IMR-90 (cell line): ENCODE measurements at regions not wholly inside any gene's neighbourhood (a gene's known extent, or its start where the extent isn't known, plus 50 kb on each side); places are given as distances from the start of the nearest gene placed in this dataset.

Experiments
- ATAC-seq: fragments of 200-7000 bp; cut with Tn5 transposase; 2 replicates; pipeline ENCODE4 v1.9.1; 2020; ENCODE audit warnings: low read depth, mild to moderate bottlenecking, moderate library complexity
- BruUV-seq: library from RNA; stranded (reverse); fragments of 400-500 nt; replicated peaks from 2 replicates; lab custom pipeline; 2021; lab: Mats Ljungman, UMichigan
- CTCF ChIA-PET: fragments of 300-600 bp; formaldehyde crosslinking; extraction: SDS; loops from one replicate; lab custom pipeline; 2021; ENCODE audit warnings: antibody characterized with exemption; lab: Yijun Ruan, JAX
- POLR2A ChIA-PET: fragments of 300-600 bp; sonication (Branson Sonifier 250); formaldehyde crosslinking; loops from one replicate; lab custom pipeline; 2022; ENCODE audit warnings: antibody characterized with exemption; ENCODE audit not compliant: unreplicated experiment; lab: Charles Lee
- DNase-seq: peaks from one replicate; pipeline ENCODE4 v3.0.0; 2013
- H2AFZ ChIP-seq: replicated peaks from 2 replicates; pipeline ENCODE3; 2013; ENCODE audit warnings: low read length, mild to moderate bottlenecking; ENCODE audit not compliant: poor library complexity
- H2AK5ac ChIP-seq: 2 replicates; pipeline ENCODE4 v1.6.1; 2013; ENCODE audit warnings: low read depth, low read length, inconsistent platforms
- H2AK9ac ChIP-seq: replicated peaks from 2 replicates; pipeline ENCODE3; 2013; ENCODE audit warnings: mild to moderate bottlenecking, low read depth, low read length, moderate library complexity; ENCODE audit not compliant: poor library complexity
- H2BK120ac ChIP-seq: 2 replicates; pipeline ENCODE4 v1.6.1; 2013; ENCODE audit warnings: low read depth, low read length, inconsistent platforms
- H2BK15ac ChIP-seq: 3 replicates; pipeline ENCODE4 v1.6.1; 2013; ENCODE audit warnings: low read depth, low read length, inconsistent platforms
- H2BK20ac ChIP-seq: 2 replicates; pipeline ENCODE4 v1.6.1; 2013; ENCODE audit warnings: low read depth, mild to moderate bottlenecking, inconsistent platforms, low read length, moderate library complexity
- H2BK5ac ChIP-seq: 2 replicates; pipeline ENCODE4 v1.6.1; 2013; ENCODE audit warnings: mild to moderate bottlenecking, low read depth, low read length, inconsistent platforms; ENCODE audit not compliant: poor library complexity, severe bottlenecking
- H3K14ac ChIP-seq: replicated peaks from 2 replicates; pipeline ENCODE4 v1.6.1; 2013; ENCODE audit warnings: low read depth, low read length, inconsistent platforms
- H3K18ac ChIP-seq: 2 replicates; pipeline ENCODE4 v1.6.1; 2013; ENCODE audit warnings: low read depth, low read length, control low read depth
- H3K23ac ChIP-seq: 2 replicates; pipeline ENCODE4 v1.6.1; 2013; ENCODE audit warnings: low read depth, low read length, inconsistent platforms
- H3K27ac ChIP-seq: 2 replicates; pipeline ENCODE4 v1.5.1; 2013; ENCODE audit warnings: mild to moderate bottlenecking, control low read depth, low read length; ENCODE audit not compliant: insufficient read depth
- H3K27me3 ChIP-seq: 2 replicates; pipeline ENCODE4 v1.6.1; 2013; ENCODE audit warnings: low read length; ENCODE audit not compliant: control insufficient read depth, insufficient read depth
- H3K36me3 ChIP-seq: 2 replicates; pipeline ENCODE4 v1.6.1; 2013; ENCODE audit warnings: low read length, mixed read lengths; ENCODE audit not compliant: control insufficient read depth, insufficient read depth
- H3K4ac ChIP-seq: 2 replicates; pipeline ENCODE4 v1.6.1; 2013; ENCODE audit warnings: low read depth, low read length, inconsistent platforms
- H3K4me1 ChIP-seq: 2 replicates; pipeline ENCODE4 v1.6.1; 2013; ENCODE audit warnings: low read length, mixed read lengths; ENCODE audit not compliant: control insufficient read depth, insufficient read depth
- H3K4me2 ChIP-seq: 2 replicates; pipeline ENCODE4 v1.6.1; 2013; ENCODE audit warnings: low read depth, mild to moderate bottlenecking, control low read depth, low read length, moderate library complexity
- H3K4me3 ChIP-seq: 2 replicates; pipeline ENCODE4 v1.5.1; 2013; ENCODE audit warnings: low read depth, mild to moderate bottlenecking, control low read depth, low read length, moderate library complexity; ENCODE audit not compliant: insufficient read depth
- H3K56ac ChIP-seq: 2 replicates; pipeline ENCODE4 v1.6.1; 2013; ENCODE audit warnings: low read length, inconsistent platforms; ENCODE audit not compliant: insufficient read depth; ENCODE audit errors: extremely low read depth
- H3K79me1 ChIP-seq, 2 experiments: 2 replicates each; pipeline ENCODE4 v1.6.1; 2013; ENCODE audit warnings: low read length in 2 of 2, inconsistent platforms in 1 of 2, low read depth in 1 of 2
- H3K9ac ChIP-seq: 2 replicates; pipeline ENCODE4 v1.6.1; 2013; ENCODE audit warnings: low read depth, low read length, control low read depth
- H3K9me1 ChIP-seq: 2 replicates; pipeline ENCODE4 v1.6.1; 2013; ENCODE audit warnings: low read length, inconsistent platforms; ENCODE audit not compliant: insufficient read depth
- H3K9me3 ChIP-seq: 2 replicates; pipeline ENCODE4 v1.6.1; 2013; ENCODE audit warnings: low read length; ENCODE audit not compliant: control insufficient read depth, insufficient read depth
- H4K20me1 ChIP-seq: 2 replicates; pipeline ENCODE4 v1.6.1; 2013; ENCODE audit warnings: low read length, inconsistent platforms; ENCODE audit not compliant: insufficient read depth
- H4K5ac ChIP-seq: 2 replicates; pipeline ENCODE4 v1.6.1; 2013; ENCODE audit warnings: mild to moderate bottlenecking, low read depth, low read length, control low read depth
- H4K8ac ChIP-seq, 2 experiments: 2 replicates each; pipeline ENCODE4 v1.6.1; 2013; ENCODE audit warnings: low read depth in 2 of 2, low read length in 2 of 2, control low read depth in 1 of 2, inconsistent platforms in 1 of 2
- H4K91ac ChIP-seq: 2 replicates; pipeline ENCODE4 v1.6.1; 2013; ENCODE audit warnings: low read depth, low read length, inconsistent platforms; ENCODE audit not compliant: insufficient read depth
- BHLHE40 ChIP-seq: fragments of 150-350 bp; IDR thresholded peaks from 2 replicates; pipeline ENCODE4 v1.6.1; 2016; ENCODE audit warnings: mild to moderate bottlenecking, low read depth, low read length
- MAFK ChIP-seq: IDR thresholded peaks from 2 replicates; pipeline ENCODE4 v1.6.1; 2012; ENCODE audit warnings: low read depth, low read length, improper control_type of control experiment
- RAD21 ChIP-seq: IDR thresholded peaks from 2 replicates; pipeline ENCODE4 v1.6.1; 2012; ENCODE audit warnings: low read length, improper control_type of control experiment
- WGBS, 2 experiments: methylation state at CpG; one replicate each; pipeline versions ENCODE4 v1.1.5 to v1.1.7; 2013; ENCODE audit warnings: missing lambda C conversion rate in 2 of 2; ENCODE audit not compliant: insufficient read length in 1 of 2; ENCODE audit errors: extremely low coverage in 2 of 2; 5-methylcytosine and 5-hydroxymethylcytosine counted together
- dilution Hi-C: fragments of 300-500 bp; cut with HindIII; formaldehyde crosslinking; loops from one replicate; pipeline ENCODE4 v1.14.3; 2018; ENCODE audit warnings: low sequenced_read_pairs; ENCODE audit not compliant: unreplicated experiment
- in situ Hi-C: fragments of 300-500 bp; cut with MboI; formaldehyde crosslinking; loops from 3 replicates; pipeline ENCODE4 v1.14.3; 2019; ENCODE audit warnings: low sequenced_read_pairs, inconsistent platforms, mixed read lengths
- intact Hi-C: fragments of 100-400 bp; cut with micrococcal nuclease; formaldehyde crosslinking; loops from 2 replicates; pipeline ENCODE4 v1.10.0; 2022

DNA sequence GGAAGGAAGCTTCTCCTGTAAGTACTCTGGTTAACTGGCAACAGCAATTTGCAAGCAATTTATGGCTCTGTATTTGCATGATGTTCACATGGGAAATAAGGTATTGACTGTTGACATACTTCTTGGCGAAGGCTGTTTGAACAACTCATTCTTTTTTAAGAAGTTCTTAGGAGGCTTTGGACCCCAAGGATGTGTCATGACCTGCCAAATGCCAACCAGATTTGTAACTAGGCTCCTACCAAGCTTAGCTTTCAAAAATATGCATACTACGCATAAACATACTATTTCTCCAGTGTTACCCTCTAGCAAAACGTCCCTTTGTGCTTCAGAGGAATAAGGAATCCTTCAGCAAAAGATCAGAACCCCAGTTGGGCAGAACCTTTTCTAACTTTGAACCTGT, 165.2 kb upstream of the MSX2 start:
- no peaks in the 10 kb centered on the region for H3K36me3 ChIP-seq
- peak; percentile 89 for DNase-seq
- H3K4ac ChIP-seq = peak overlapping the region; percentile 78
- no peaks in the 10 kb centered on the region for H4K20me1 ChIP-seq
- peaks cover 12% of the 10 kb centered on the region for H3K4me1 ChIP-seq
- peak; percentile 89 for ATAC-seq
- intact Hi-C loops = loop anchor here (2.0 kb wide), 1 partner anchor 26 kb away; no protein-coding TSS in a partner anchor
- no peaks in the 10 kb centered on the region for H3K9me3 ChIP-seq
- H3K9ac ChIP-seq = peak overlapping the region; percentile 21; the same call in 1 of the 2 replicates
- in situ Hi-C loops = no loop called here
- H2BK20ac ChIP-seq = peak overlapping the region; percentile 93
- peak overlapping the region; percentile 65; the same call in 1 of the 2 replicates for H2AK5ac ChIP-seq
- H4K91ac ChIP-seq = peak overlapping the region; percentile 94
- peak overlapping the region; percentile 93 for H3K27ac ChIP-seq
- no peak overlapping the region for H3K4me3 ChIP-seq
- POLR2A ChIA-PET = no interaction called here
- peak overlapping the region; percentile 65 for H3K23ac ChIP-seq
- H3K9me1 ChIP-seq = no peaks in the 10 kb centered on the region
- TF ChIP-seq BHLHE40 (no peak), RAD21 (no peak), MAFK (peak; percentile 84)
- dilution Hi-C loops = no loop called here
- H2AK9ac ChIP-seq = no peak overlapping the region
- H2BK120ac ChIP-seq = peak overlapping the region; percentile 89
- H3K27me3 ChIP-seq = no peaks in the 10 kb centered on the region
- CTCF ChIA-PET = no interaction called here
- peak overlapping the region; percentile 89 for H2BK5ac ChIP-seq
- H3K18ac ChIP-seq = peak overlapping the region; percentile 72
- no peaks in the 10 kb centered on the region for H3K79me1 ChIP-seq
- H3K14ac ChIP-seq = peak overlapping the region; percentile 82
- H4K5ac ChIP-seq = peak overlapping the region; percentile 58
- no TSS peak for BruUV-seq
- peak overlapping the region; percentile 6; the same call in 1 of the 2 replicates for H3K4me2 ChIP-seq
- peak overlapping the region; percentile 23 to 77; a peak in 3 of 4 replicates for H4K8ac ChIP-seq
- WGBS, 2 experiments = no CpG with 5 or more reads among the region's 3 CpGs
- peak overlapping the region; percentile 36; the same call in 1 of the 3 replicates for H2BK15ac ChIP-seq
- no peak overlapping the region for H2AFZ ChIP-seq
- peak overlapping the region; percentile 49 for H3K56ac ChIP-seq
